Gastrocnemius medialis (tissue), 4 donors: ENCODE measurements at regions not wholly inside any gene's neighbourhood (a gene's known extent, or its start where the extent isn't known, plus 50 kb on each side); places are given as distances from the start of the nearest gene placed in this dataset.

ENCODE experiments used
- ATAC-seq, 2 donors: fragments of 150-250 bp; one replicate each; pipeline ENCODE4 v1.9.1; 2016
- DNase-seq, 2 donors: peaks; one replicate each; pipeline ENCODE4 v3.0.0-alpha.2; 2019
- H3K27ac ChIP-seq, 4 donors: fragments of 200-600 bp; sonication (generic); 1 replicate in 1 of 4; 2 replicates in 3 of 4; pipeline ENCODE4 v1.5.1; 2016 to 2018; ENCODE audit warnings: mild to moderate bottlenecking in 2 of 4, moderate library complexity in 1 of 4
- H3K27me3 ChIP-seq, 3 donors: fragments of 200-600 bp; sonication (generic) in 2 of 3; 1 replicate in 1 of 3; 2 replicates in 2 of 3; pipeline versions ENCODE4 v1.5.1 to v1.6.0; 2016 to 2019; ENCODE audit warnings: mild to moderate bottlenecking in 1 of 3, moderate library complexity in 1 of 3
- H3K36me3 ChIP-seq, 2 donors: fragments of 200-600 bp; sonication (generic) in 1 of 2; one replicate each; pipeline ENCODE4 v1.5.1; 2017 to 2018
- H3K4me1 ChIP-seq, 2 donors: fragments of 200-600 bp; sonication (generic) in 1 of 2; one replicate each; pipeline ENCODE4 v1.5.1; 2016 to 2017; ENCODE audit warnings: mild to moderate bottlenecking in 2 of 2
- H3K4me3 ChIP-seq, 4 donors: fragments of 200-600 bp; sonication (generic) in 3 of 4; 1 replicate in 1 of 4; 2 replicates in 3 of 4; pipeline ENCODE4 v1.5.1; 2016 to 2019; ENCODE audit warnings: mild to moderate bottlenecking in 2 of 4
- H3K9me3 ChIP-seq, 3 donors: fragments of 200-600 bp; sonication (generic) in 2 of 3; 1 replicate in 1 of 3; 2 replicates in 2 of 3; pipeline ENCODE4 v1.5.1; 2016 to 2019
- CTCF ChIP-seq, 5 experiments: fragments of 450-650 bp in 3 of 5; fragments of 200-600 bp in 2 of 5; sonication (generic) in 2 of 5; IDR thresholded peaks in 4 of 5; conservative IDR thresholded peaks in 1 of 5; 1 replicate in 4 of 5; 2 replicates in 1 of 5; pipeline ENCODE4 v1.5.1; 2016 to 2019; ENCODE audit warnings: antibody characterized with exemption in 5 of 5, mild to moderate bottlenecking in 3 of 5, moderate library complexity in 3 of 5
- POLR2A ChIP-seq, 2 donors: fragments of 450-650 bp; IDR thresholded peaks; one replicate each; pipeline ENCODE4 v1.6.1; 2017; ENCODE audit warnings: antibody characterized with exemption in 2 of 2, mild to moderate bottlenecking in 2 of 2, moderate library complexity in 2 of 2
- in situ Hi-C, 4 donors: fragments of 200-750 bp; cut with MboI; loops; one replicate each; pipeline versions ENCODE4 v1.15.0 to v1.8.0; 2017; ENCODE audit warnings: low sequenced_read_pairs in 4 of 4
- intact Hi-C: fragments of 100-400 bp; cut with DNase I; formaldehyde crosslinking; loops from one replicate; pipeline ENCODE4 v1.15.1; 2023; ENCODE audit warnings: low total_unique reads

- no peaks in the 10 kb centered on the region for H3K27me3 ChIP-seq
- DNase-seq = peak; percentile 1 to 6
- intact Hi-C loops (no loop called here), in situ Hi-C loops (no loop called here)
- no peak for TF ChIP-seq POLR2A (IDR thresholded peaks at IDR 0.05)
- TF ChIP-seq CTCF (IDR thresholded peaks at IDR 0.05 in 4 of 5, conservative IDR thresholded peaks at IDR 0.05 in 1 of 5) = no peak
- H3K9me3 ChIP-seq = peaks cover 18 to 98% (median 91%) of the 10 kb centered on the region in 3 donors
- no peak overlapping the region for H3K27ac ChIP-seq
- peaks cover 3 to 93% of the 10 kb centered on the region in 2 donors for H3K36me3 ChIP-seq
- peak overlapping the region in 1 of 4 donors; percentile 21 for H3K4me3 ChIP-seq
- no peak for ATAC-seq
- H3K4me1 ChIP-seq = no peaks in the 10 kb centered on the region
Measured at GRCh38 chr15:25062551-25063430, 108.0 kb downstream of the SNRPN start.

- no peak for ATAC-seq
- intact Hi-C loops (no loop called here), in situ Hi-C loops (no loop called here)
- Histone ChIP-seq H3K36me3 (peaks cover 7 to 93% of the 10 kb centered on the region in 2 donors), H3K4me3 (no peak overlapping the region), H3K9me3 (peaks cover 16 to 96% (median 95%) of the 10 kb centered on the region in 3 donors), H3K27ac (no peak overlapping the region), H3K27me3 (no peaks in the 10 kb centered on the region), H3K4me1 (no peaks in the 10 kb centered on the region)
- TF ChIP-seq CTCF (IDR thresholded peaks at IDR 0.05 in 4 of 5, conservative IDR thresholded peaks at IDR 0.05 in 1 of 5) (no peak), POLR2A (IDR thresholded peaks at IDR 0.05) (no peak)
- peak in 1 of 2 donors; percentile 3 for DNase-seq
Measured at GRCh38 chr15:25065286-25065685, 110.5 kb downstream of the SNRPN start.

- Histone ChIP-seq H3K4me1 (no peaks in the 10 kb centered on the region), H3K4me3 (no peak overlapping the region), H3K27ac (no peak overlapping the region), H3K36me3 (peaks cover 7 to 94% of the 10 kb centered on the region in 2 donors), H3K27me3 (no peaks in the 10 kb centered on the region), H3K9me3 (peaks cover 14 to 96% (median 95%) of the 10 kb centered on the region in 3 donors)
- intact Hi-C loops = no loop called here
- ATAC-seq (no peak), DNase-seq (no peak)
- in situ Hi-C loops = no loop called here
- TF ChIP-seq POLR2A (IDR thresholded peaks at IDR 0.05) (no peak), CTCF (IDR thresholded peaks at IDR 0.05 in 4 of 5, conservative IDR thresholded peaks at IDR 0.05 in 1 of 5) (no peak)
Measured at GRCh38 chr15:25065876-25066275, 111.1 kb downstream of the SNRPN start.

- Histone ChIP-seq H3K4me3 (no peak overlapping the region), H3K27ac (no peak overlapping the region), H3K27me3 (no peaks in the 10 kb centered on the region), H3K4me1 (no peaks in the 10 kb centered on the region), H3K9me3 (peaks cover 16 to 96% (median 96%) of the 10 kb centered on the region in 3 donors), H3K36me3 (peaks cover 7 to 94% of the 10 kb centered on the region in 2 donors)
- no peak for DNase-seq
- intact Hi-C loops (no loop called here), in situ Hi-C loops (no loop called here)
- TF ChIP-seq CTCF (IDR thresholded peaks at IDR 0.05 in 4 of 5, conservative IDR thresholded peaks at IDR 0.05 in 1 of 5) (no peak), POLR2A (IDR thresholded peaks at IDR 0.05) (no peak)
- ATAC-seq = no peak
Measured at GRCh38 chr15:25066708-25067107, 111.9 kb downstream of the SNRPN start.
